Erythroblast (primary cell): ENCODE measurements at regions not wholly inside any gene's neighbourhood (a gene's known extent, or its start where the extent isn't known, plus 50 kb on each side); places are given as distances from the start of the nearest gene placed in this dataset.

Source experiments
- GATA1 ChIP-seq: IDR thresholded peaks from 2 replicates; pipeline ENCODE4 v1.6.1; 2011; ENCODE audit warnings: low read depth, mild to moderate bottlenecking, control low read depth, low read length, moderate library complexity
- POLR2A ChIP-seq: IDR thresholded peaks from 2 replicates; pipeline ENCODE4 v1.6.1; 2011; ENCODE audit warnings: mild to moderate bottlenecking, low read length

GRCh38 chr10:61065051-61065450 is 121.1 kb upstream of the RHOBTB1 start:
- TF ChIP-seq POLR2A = no peak
- no peak for TF ChIP-seq GATA1
